GM12878 (cell line): ENCODE measurements at regions not wholly inside any gene's neighbourhood (a gene's known extent, or its start where the extent isn't known, plus 50 kb on each side); places are given as distances from the start of the nearest gene placed in this dataset.

Experiments used
- ATAC-seq: fragments of 200-7000 bp; cut with Tn5 transposase; 3 replicates; pipeline ENCODE4 v1.9.1; 2020; ENCODE audit warnings: mild to moderate bottlenecking, moderate library complexity
- BruUV-seq: library from RNA; stranded (reverse); fragments of 400-500 nt; replicated peaks from 2 replicates; lab custom pipeline; 2021; lab: Mats Ljungman, UMichigan
- CTCF ChIA-PET: fragments of 300-600 bp; sonication (Branson Sonifier 250); formaldehyde crosslinking; extraction: SDS; loops from one replicate; lab custom pipeline; 2021; ENCODE audit warnings: inconsistent platforms; lab: Yijun Ruan, JAX
- POLR2A ChIA-PET: fragments of 350-600 bp; formaldehyde crosslinking; extraction: SDS; loops from one replicate; lab custom pipeline; 2021; ENCODE audit warnings: inconsistent platforms; lab: Charles Lee
- RAD21 ChIA-PET: fragments of 300-600 bp; sonication (Branson Sonifier 250); formaldehyde crosslinking; loops from one replicate; lab custom pipeline; 2023; ENCODE audit warnings: antibody characterized with exemption; ENCODE audit not compliant: unreplicated experiment; lab: Charles Lee
- SMC1A ChIA-PET: fragments of 300-600 bp; sonication (Branson Sonifier 250); formaldehyde crosslinking; loops from one replicate; lab custom pipeline; 2023; ENCODE audit not compliant: unreplicated experiment, uncharacterized antibody; lab: Charles Lee
- DNase-seq: peaks from one replicate; pipeline ENCODE4 v3.0.0-alpha.2; 2011; ENCODE audit warnings: low read depth, low spot score
- FAIRE-seq: peaks from 3 replicates; lab custom pipeline; 2011; peaks lifted over from hg19 to GRCh38; lab: Jason Lieb, UNC
- H2AFZ ChIP-seq: 2 replicates; pipeline ENCODE4 v1.6.0; 2011; ENCODE audit warnings: low read depth, low read length, control low read depth; ENCODE audit not compliant: control insufficient read depth
- H3K27ac ChIP-seq: 2 replicates; pipeline ENCODE4 v1.5.1; 2011; ENCODE audit warnings: control low read depth; ENCODE audit not compliant: control insufficient read depth, insufficient read depth
- H3K27me3 ChIP-seq, 2 experiments: replicated peaks in 1 of 2; 2 replicates each; pipeline versions ENCODE4 v1.6.0 to v1.6.1; 2011; ENCODE audit warnings: low read length in 1 of 2; ENCODE audit not compliant: control insufficient read depth in 2 of 2, insufficient read depth in 2 of 2
- H3K36me3 ChIP-seq, 2 experiments: 2 replicates each; pipeline ENCODE4 v1.5.1; 2011; ENCODE audit warnings: low read length in 1 of 2; ENCODE audit not compliant: control insufficient read depth in 2 of 2, insufficient read depth in 2 of 2
- H3K4me1 ChIP-seq: 2 replicates; pipeline ENCODE4 v1.6.1; 2011; ENCODE audit warnings: mild to moderate bottlenecking, low read length, moderate library complexity, mixed read lengths; ENCODE audit not compliant: control insufficient read depth, insufficient read depth
- H3K4me2 ChIP-seq: 2 replicates; pipeline ENCODE4 v1.6.0; 2011; ENCODE audit warnings: control low read depth; ENCODE audit not compliant: control insufficient read depth, insufficient read depth
- H3K4me3 ChIP-seq: fragments of 200-600 bp; sonication (generic); 2 replicates; pipeline ENCODE4 v1.5.1; 2016
- H3K79me2 ChIP-seq: 2 replicates; pipeline ENCODE4 v1.6.0; 2011; ENCODE audit warnings: low read length; ENCODE audit not compliant: control insufficient read depth, insufficient read depth
- H3K9ac ChIP-seq: 2 replicates; pipeline ENCODE4 v1.8.0; 2011; ENCODE audit warnings: low read length, control low read depth, mixed read lengths; ENCODE audit not compliant: control insufficient read depth, insufficient read depth
- H3K9me3 ChIP-seq: replicated peaks from 3 replicates; pipeline ENCODE4 v1.5.1; 2011; ENCODE audit warnings: mild to moderate bottlenecking, low read length; ENCODE audit not compliant: control insufficient read depth, insufficient read depth
- H4K20me1 ChIP-seq: 2 replicates; pipeline ENCODE4 v1.6.0; 2011; ENCODE audit not compliant: control insufficient read depth, insufficient read depth
- BRCA1 ChIP-seq: IDR thresholded peaks from 2 replicates; pipeline ENCODE4 v1.6.1; 2011; ENCODE audit warnings: low read depth, low read length, improper control_type of control experiment
- HDGF ChIP-seq: fragments of 450-650 bp; IDR thresholded peaks from 2 replicates; pipeline ENCODE4 v1.6.1; 2016; ENCODE audit warnings: antibody characterized with exemption
- JUND ChIP-seq: IDR thresholded peaks from 2 replicates; pipeline ENCODE4 v1.6.1; 2012; ENCODE audit warnings: low read depth, mild to moderate bottlenecking, low read length, improper control_type of control experiment, moderate library complexity
- PML ChIP-seq: IDR thresholded peaks from 2 replicates; pipeline ENCODE4 v1.6.1; 2012; ENCODE audit warnings: low read length, inconsistent platforms
- RUNX3 ChIP-seq: IDR thresholded peaks from 2 replicates; pipeline ENCODE4 v1.6.1; 2012; ENCODE audit warnings: low read length, inconsistent platforms
- TBL1XR1 ChIP-seq: IDR thresholded peaks from 2 replicates; pipeline ENCODE4 v1.6.1; 2012; ENCODE audit warnings: low read depth, low read length, improper control_type of control experiment
- ZNF207 ChIP-seq: fragments of 450-650 bp; IDR thresholded peaks from 2 replicates; pipeline ENCODE4 v1.6.1; 2014; ENCODE audit warnings: antibody characterized with exemption, mild to moderate bottlenecking, borderline replicate concordance
- ZNF217 ChIP-seq: fragments of 450-650 bp; IDR thresholded peaks from 2 replicates; pipeline ENCODE4 v1.6.1; 2017; ENCODE audit warnings: antibody characterized with exemption, mild to moderate bottlenecking
- ZNF592 ChIP-seq: fragments of 450-650 bp; IDR thresholded peaks from 2 replicates; pipeline ENCODE4 v1.6.1; 2017; ENCODE audit warnings: mild to moderate bottlenecking, moderate library complexity
- ZSCAN29 ChIP-seq: fragments of 450-650 bp; IDR thresholded peaks from 2 replicates; pipeline ENCODE4 v1.6.1; 2017; ENCODE audit warnings: mild to moderate bottlenecking, moderate library complexity
- WGBS: methylation state at CpG from one replicate; pipeline ENCODE4 v1.1.6; 2016; ENCODE audit warnings: low lambda C conversion rate; ENCODE audit not compliant: insufficient replicate concordance, insufficient coverage; ENCODE audit errors: missing lambda C conversion rate; 5-methylcytosine and 5-hydroxymethylcytosine counted together
- in situ Hi-C: fragments of 300-500 bp; cut with MboI; formaldehyde crosslinking; loops from 9 replicates; pipeline ENCODE4 v1.14.3; 2018; ENCODE audit warnings: mixed read lengths
- intact Hi-C: fragments of 100-400 bp; cut with micrococcal nuclease; formaldehyde crosslinking; loops from one replicate; pipeline ENCODE4 v1.14.2; 2022; ENCODE audit not compliant: unreplicated experiment
- TF ChIP-seq, protein P1 (sequence below): fragments of 450-650 bp; IDR thresholded peaks from 2 replicates; pipeline ENCODE4 v1.6.1; 2014; ENCODE audit warnings: mild to moderate bottlenecking

GRCh38 chr5:176740702-176741496 lies 69.5 kb upstream of the UNC5A start (continued):
- no peak for TF ChIP-seq TBL1XR1
- no peak for TF ChIP-seq ZNF207
- TF ChIP-seq RUNX3, result no peak
- TF ChIP-seq, protein P1, sequence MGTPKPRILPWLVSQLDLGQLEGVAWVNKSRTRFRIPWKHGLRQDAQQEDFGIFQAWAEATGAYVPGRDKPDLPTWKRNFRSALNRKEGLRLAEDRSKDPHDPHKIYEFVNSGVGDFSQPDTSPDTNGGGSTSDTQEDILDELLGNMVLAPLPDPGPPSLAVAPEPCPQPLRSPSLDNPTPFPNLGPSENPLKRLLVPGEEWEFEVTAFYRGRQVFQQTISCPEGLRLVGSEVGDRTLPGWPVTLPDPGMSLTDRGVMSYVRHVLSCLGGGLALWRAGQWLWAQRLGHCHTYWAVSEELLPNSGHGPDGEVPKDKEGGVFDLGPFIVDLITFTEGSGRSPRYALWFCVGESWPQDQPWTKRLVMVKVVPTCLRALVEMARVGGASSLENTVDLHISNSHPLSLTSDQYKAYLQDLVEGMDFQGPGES, result no peak

- Histone ChIP-seq H3K4me2 (no peak overlapping the region), H3K27me3 (peaks cover 12 to 14% of the 10 kb centered on the region in 2 experiments), H3K4me3 (no peak overlapping the region), H3K9me3 (no peaks in the 10 kb centered on the region), H3K36me3 (no peaks in the 10 kb centered on the region), H3K9ac (no peak overlapping the region), H3K79me2 (no peaks in the 10 kb centered on the region), H3K27ac (no peak overlapping the region), H4K20me1 (no peaks in the 10 kb centered on the region), H3K4me1 (no peaks in the 10 kb centered on the region; the same call in 1 of the 2 replicates), H2AFZ (no peak overlapping the region)
- BruUV-seq, result no TSS peak
- 36% methylated on average over 11 of the region's 11 CpGs for WGBS
- FAIRE-seq (no peak), ATAC-seq (peak; percentile 77), DNase-seq (no peak)
- ChIA-PET POLR2A (no interaction called here), SMC1A (no interaction called here), CTCF (no interaction called here), RAD21 (no interaction called here)
- in situ Hi-C loops, result no loop called here
- intact Hi-C loops, result no loop called here
- TF ChIP-seq ZNF217 (no peak), PML (no peak), BRCA1 (no peak), HDGF (no peak), ZSCAN29 (no peak), JUND (no peak), ZNF592 (no peak)
These were observed 68.7 kb upstream of the UNC5A start for GRCh38 chr5:176741561-176742211.
